ENCODE measurements at regions not wholly inside any gene's neighbourhood (a gene's known extent, or its start where the extent isn't known, plus 50 kb on each side); places are given as distances from the start of the nearest gene placed in this dataset.
"Not testable (repeated sequence)": the region's sequence is repeated elsewhere in the genome, so short reads cannot be mapped to it uniquely, and the experiment has no call there.

GRCh38 chr12:9412459-9412858, 195.3 kb downstream of the KLRB1 start:
- H3K27ac Mint-ChIP-seq; H3K36me3 Mint-ChIP-seq; DNase-seq (ENCODE audit: low spot score in 2 of 2); ATAC-seq (ENCODE audit: low read depth); H3K27me3 Mint-ChIP-seq; H3K9me3 Mint-ChIP-seq; H3K4me3 Mint-ChIP-seq: not testable (repeated sequence)
- H3K4me1 Mint-ChIP-seq: peaks cover 12% of the 10 kb centered on the region

DNA sequence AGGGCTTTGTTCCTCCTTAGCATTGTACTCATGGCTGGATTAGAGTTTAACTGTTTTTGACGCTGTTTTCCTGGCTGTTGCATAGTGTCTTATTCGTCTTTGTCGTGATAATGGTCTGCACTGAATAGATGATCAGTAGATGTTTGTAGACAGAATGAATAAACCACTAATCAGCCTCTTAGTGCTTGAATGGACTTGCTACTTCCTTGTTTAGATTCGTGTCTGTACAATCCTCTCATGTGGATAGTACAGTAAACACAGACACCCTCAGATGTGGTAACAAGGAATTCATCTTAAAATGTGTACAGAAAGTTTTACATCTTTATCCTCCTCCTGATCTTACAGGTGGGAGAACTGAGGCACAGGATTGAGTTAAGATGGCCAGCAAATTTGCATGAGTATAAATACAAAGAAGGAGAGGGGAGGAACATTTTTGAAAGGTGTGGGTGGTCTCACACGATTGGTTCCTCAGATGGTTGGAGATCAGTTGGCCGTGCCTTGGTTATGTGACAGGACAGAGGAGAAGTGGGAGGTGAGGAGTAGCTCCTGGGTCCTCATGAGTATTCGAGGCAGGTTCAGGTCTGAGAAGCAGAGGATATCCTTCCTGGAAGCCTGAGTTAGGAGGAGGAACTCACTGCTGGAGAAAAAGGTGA, 196.0 kb downstream of the KLRB1 start:
- not testable (repeated sequence) for H3K36me3 Mint-ChIP-seq; H3K9me3 Mint-ChIP-seq; DNase-seq (ENCODE audit: low spot score in 2 of 2); H3K27me3 Mint-ChIP-seq
- peak; percentile 93 for ATAC-seq (ENCODE audit: low read depth)
- H3K4me1 Mint-ChIP-seq: peaks cover 12% of the 10 kb centered on the region
- peak overlapping the region; percentile 60 for H3K4me3 Mint-ChIP-seq
- H3K27ac Mint-ChIP-seq: peak overlapping the region; percentile 87

- H3K9me3 Mint-ChIP-seq; H3K4me3 Mint-ChIP-seq; DNase-seq (ENCODE audit: low spot score in 2 of 2); H3K27me3 Mint-ChIP-seq; H3K27ac Mint-ChIP-seq; ATAC-seq (ENCODE audit: low read depth); H3K36me3 Mint-ChIP-seq; H3K4me1 Mint-ChIP-seq: not testable (repeated sequence)
Observed at GRCh38 chr12:9407425-9407748, 199.2 kb upstream of the PZP start.

DNA sequence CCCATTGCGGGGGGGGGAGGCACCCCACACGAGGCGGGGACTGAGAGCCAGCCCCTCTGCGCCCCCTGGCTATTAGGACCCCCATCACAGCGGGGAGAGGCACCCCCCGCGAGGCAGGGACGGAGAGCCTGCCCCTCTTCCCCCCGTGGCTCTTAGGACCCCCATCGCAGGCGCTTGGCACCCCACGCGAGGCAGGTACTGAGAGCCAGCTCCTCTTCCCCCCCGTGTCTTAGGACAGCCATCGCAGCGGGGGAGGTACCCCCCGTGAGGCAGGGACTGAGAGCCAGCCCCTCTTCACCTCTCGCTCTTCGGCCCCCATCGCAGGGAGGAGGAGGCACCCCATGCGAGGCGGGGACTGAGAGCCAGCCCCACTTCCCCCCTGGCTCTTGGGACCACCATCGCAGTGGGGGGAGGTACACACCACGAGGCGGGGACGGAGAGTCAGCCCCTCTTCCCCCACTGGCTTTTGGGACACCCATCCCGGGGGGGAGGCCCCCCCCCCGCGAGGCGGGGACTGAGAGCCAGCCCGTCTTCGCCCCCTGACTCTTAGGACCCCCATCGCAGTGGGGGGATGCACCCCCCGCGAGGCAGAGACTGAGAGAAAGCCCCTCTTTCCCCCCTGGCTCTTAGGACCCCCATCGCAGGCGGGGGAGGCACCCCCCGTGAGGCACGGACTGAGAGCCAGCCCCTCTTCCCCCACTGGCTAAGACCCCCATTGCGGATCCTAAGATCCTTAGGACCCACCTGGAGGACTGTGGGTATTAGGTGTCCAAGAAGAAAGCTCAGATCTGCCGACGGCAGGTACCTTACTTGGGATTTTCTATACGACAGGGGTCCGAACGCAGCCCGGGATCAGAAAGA, 198.6 kb upstream of the PZP start:
- no peaks in the 10 kb centered on the region for H3K27me3 Mint-ChIP-seq
- no peaks in the 10 kb centered on the region for H3K9me3 Mint-ChIP-seq
- no peak overlapping the region for H3K4me3 Mint-ChIP-seq
- H3K36me3 Mint-ChIP-seq: no peaks in the 10 kb centered on the region
- H3K4me1 Mint-ChIP-seq: peaks cover 5% of the 10 kb centered on the region
- no peak overlapping the region for H3K27ac Mint-ChIP-seq
- ATAC-seq (ENCODE audit: low read depth) (no peak), DNase-seq (ENCODE audit: low spot score in 2 of 2) (no peak)

DNA sequence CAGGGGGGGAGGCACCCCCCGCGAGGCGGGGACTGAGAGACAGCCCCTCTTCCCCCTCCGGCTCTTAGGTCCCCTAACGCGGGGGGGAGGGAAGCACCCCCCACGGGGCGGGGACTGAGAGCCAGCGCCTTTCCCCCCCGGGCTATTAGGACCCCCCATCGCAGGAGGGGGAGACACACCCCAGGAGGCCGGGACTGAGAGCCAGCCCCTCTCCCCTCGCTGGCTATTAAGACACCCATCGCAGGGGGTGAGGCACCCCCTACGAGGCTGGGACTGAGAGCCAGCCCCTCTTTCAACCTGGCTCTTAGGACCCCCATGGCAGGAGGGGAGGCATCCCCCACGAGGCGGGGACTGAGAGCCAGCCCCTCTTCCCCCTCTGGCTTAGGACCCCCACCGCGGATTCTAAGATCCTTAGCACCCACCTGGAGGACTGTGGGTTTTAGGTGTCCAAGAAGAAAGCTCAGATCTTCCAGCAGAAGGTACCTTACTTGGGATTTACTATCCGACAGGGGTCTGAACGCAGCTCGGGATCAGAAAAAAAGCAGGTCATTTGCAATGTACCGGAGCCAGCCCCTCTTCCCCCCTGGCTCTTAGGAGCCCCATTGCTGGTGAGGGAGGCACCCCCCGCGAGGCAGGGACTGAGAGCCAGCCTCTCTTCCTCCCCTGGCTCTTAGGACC, 197.8 kb upstream of the PZP start:
- no peaks in the 10 kb centered on the region for H3K36me3 Mint-ChIP-seq
- H3K4me1 Mint-ChIP-seq: no peaks in the 10 kb centered on the region
- DNase-seq (ENCODE audit: low spot score in 2 of 2) (no peak), ATAC-seq (ENCODE audit: low read depth) (no peak)
- H3K4me3 Mint-ChIP-seq: no peak overlapping the region
- H3K27ac Mint-ChIP-seq: no peak overlapping the region
- H3K27me3 Mint-ChIP-seq: no peaks in the 10 kb centered on the region
- no peaks in the 10 kb centered on the region for H3K9me3 Mint-ChIP-seq

- Mint-ChIP-seq H3K36me3 (peaks cover 1% of the 10 kb centered on the region), H3K4me3 (no peak overlapping the region), H3K27ac (no peak overlapping the region), H3K4me1 (no peaks in the 10 kb centered on the region), H3K27me3 (no peaks in the 10 kb centered on the region), H3K9me3 (no peaks in the 10 kb centered on the region)
- DNase-seq (ENCODE audit: low spot score in 2 of 2) (no peak), ATAC-seq (ENCODE audit: low read depth) (no peak)
Observed at GRCh38 chr12:9404469-9405260, 196.5 kb upstream of the PZP start.

- DNase-seq (ENCODE audit: low spot score in 2 of 2) (no peak), ATAC-seq (ENCODE audit: low read depth) (no peak)
- Mint-ChIP-seq H3K27ac (no peak overlapping the region), H3K4me3 (no peak overlapping the region), H3K27me3 (no peaks in the 10 kb centered on the region), H3K4me1 (no peaks in the 10 kb centered on the region), H3K36me3 (peaks cover 1% of the 10 kb centered on the region), H3K9me3 (no peaks in the 10 kb centered on the region)
Observed at GRCh38 chr12:9404031-9404430, 195.8 kb upstream of the PZP start.

DNA sequence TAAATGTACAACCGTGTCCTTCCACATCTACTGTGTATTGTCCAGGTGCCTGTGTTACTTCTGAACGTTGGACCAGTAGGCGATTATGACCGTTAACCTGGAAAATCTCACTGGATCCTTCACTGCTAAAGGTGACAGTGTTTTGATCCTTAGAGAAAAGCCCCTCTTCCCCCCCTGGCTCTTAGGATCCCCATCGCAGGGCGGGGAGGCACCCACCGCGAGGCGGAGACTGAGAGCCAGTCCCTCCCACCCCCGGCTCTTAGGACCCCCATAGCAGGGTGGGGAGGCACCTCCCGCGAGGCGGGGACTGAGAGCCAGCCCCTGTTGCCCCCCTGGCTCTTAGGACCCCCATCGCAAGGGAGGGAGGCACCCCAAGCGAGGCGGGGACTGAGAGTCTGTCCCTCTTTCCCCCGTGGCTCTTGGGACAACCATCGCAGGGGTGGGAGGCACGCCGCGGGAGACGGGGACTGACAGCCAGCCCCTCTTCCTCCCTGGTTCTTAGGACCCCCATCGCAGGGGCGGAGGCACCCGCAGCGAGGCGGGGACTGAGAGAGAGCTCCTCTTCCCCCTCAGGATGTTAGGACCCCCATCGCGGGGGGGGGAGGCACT, 194.3 kb upstream of the PZP start:
- not testable (repeated sequence) for H3K9me3 Mint-ChIP-seq; H3K36me3 Mint-ChIP-seq; DNase-seq (ENCODE audit: low spot score in 2 of 2); H3K27me3 Mint-ChIP-seq; H3K4me1 Mint-ChIP-seq; H3K27ac Mint-ChIP-seq; H3K4me3 Mint-ChIP-seq
- peak; percentile 35 for ATAC-seq (ENCODE audit: low read depth)

GRCh38 chr12:9396367-9396766, 188.2 kb upstream of the PZP start:
- H3K27me3 Mint-ChIP-seq, H3K9me3 Mint-ChIP-seq, H3K4me1 Mint-ChIP-seq: not testable (repeated sequence)

DNA sequence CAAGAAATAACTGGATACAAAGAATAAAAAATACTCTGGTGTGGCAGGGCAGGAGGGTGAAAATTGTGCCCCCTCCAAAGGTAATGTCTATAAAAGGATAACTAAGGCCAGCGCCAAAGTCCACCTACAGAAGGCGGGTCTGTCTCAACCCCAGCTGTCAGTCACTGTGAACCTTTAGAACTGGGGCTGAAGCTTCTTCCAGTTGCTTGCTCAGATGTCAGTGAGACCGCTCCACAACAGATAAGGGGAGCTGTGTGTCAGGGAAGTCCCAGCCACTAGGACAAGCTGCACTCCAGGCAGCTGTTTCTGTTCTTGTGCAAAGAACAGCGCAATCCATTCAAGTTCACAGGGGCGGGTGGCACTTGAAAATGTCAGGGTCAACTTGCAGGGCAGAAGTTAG, 187.0 kb upstream of the PZP start:
- H3K9me3 Mint-ChIP-seq; H3K27me3 Mint-ChIP-seq; DNase-seq (ENCODE audit: low spot score in 2 of 2); H3K4me3 Mint-ChIP-seq; H3K27ac Mint-ChIP-seq; H3K4me1 Mint-ChIP-seq; ATAC-seq (ENCODE audit: low read depth); H3K36me3 Mint-ChIP-seq: not testable (repeated sequence)

More at GRCh38 chr12:9396367-9396766, 188.2 kb upstream of the PZP start:
- ATAC-seq (ENCODE audit: low read depth); H3K4me3 Mint-ChIP-seq; DNase-seq (ENCODE audit: low spot score in 2 of 2); H3K36me3 Mint-ChIP-seq; H3K27ac Mint-ChIP-seq: not testable (repeated sequence)

DNA sequence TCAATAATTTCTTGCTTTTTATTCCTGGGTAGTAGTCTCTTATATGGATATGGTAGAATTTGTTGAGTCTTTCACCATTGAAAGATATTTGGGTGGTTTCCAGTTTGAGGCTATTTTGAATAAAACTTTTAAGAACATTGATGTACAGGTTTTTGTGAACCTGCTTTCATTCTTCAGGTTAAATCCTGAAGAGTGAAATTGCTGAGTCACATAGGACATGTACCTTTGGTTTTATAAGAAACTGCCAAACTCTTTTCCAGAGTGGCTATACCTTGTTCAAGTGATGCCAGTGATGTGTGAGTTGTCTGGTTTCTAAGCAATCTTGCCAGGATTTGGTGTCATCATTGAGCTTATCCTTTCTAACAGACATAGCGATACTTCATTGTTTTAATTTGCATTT, 184.6 kb upstream of the PZP start:
- Mint-ChIP-seq H3K27me3 (no peaks in the 10 kb centered on the region), H3K27ac (no peak overlapping the region), H3K36me3 (peaks cover 2% of the 10 kb centered on the region), H3K4me3 (no peak overlapping the region), H3K4me1 (peaks cover 10% of the 10 kb centered on the region), H3K9me3 (no peaks in the 10 kb centered on the region)
- DNase-seq (ENCODE audit: low spot score in 2 of 2) (no peak), ATAC-seq (ENCODE audit: low read depth) (no peak)

GRCh38 chr12:9391815-9392214, 183.6 kb upstream of the PZP start:
- peaks cover 19% of the 10 kb centered on the region for H3K4me1 Mint-ChIP-seq
- H3K27me3 Mint-ChIP-seq: no peaks in the 10 kb centered on the region
- no peak overlapping the region for H3K4me3 Mint-ChIP-seq
- no peaks in the 10 kb centered on the region for H3K9me3 Mint-ChIP-seq
- DNase-seq (ENCODE audit: low spot score in 2 of 2) (no peak), ATAC-seq (ENCODE audit: low read depth) (no peak)
- no peak overlapping the region for H3K27ac Mint-ChIP-seq
- peaks cover 2% of the 10 kb centered on the region for H3K36me3 Mint-ChIP-seq

- no peak for ATAC-seq (ENCODE audit: low read depth)
- H3K4me3 Mint-ChIP-seq: no peak overlapping the region
- DNase-seq (ENCODE audit: low spot score in 2 of 2): no peak
- no peaks in the 10 kb centered on the region for H3K36me3 Mint-ChIP-seq
- no peak overlapping the region for H3K27ac Mint-ChIP-seq
- H3K4me1 Mint-ChIP-seq: peaks cover 20% of the 10 kb centered on the region
- peaks cover 1% of the 10 kb centered on the region for H3K9me3 Mint-ChIP-seq
- no peaks in the 10 kb centered on the region for H3K27me3 Mint-ChIP-seq
Observed at GRCh38 chr12:9390761-9391160, 182.6 kb upstream of the PZP start.
